ENCODE measurements at regions not wholly inside any gene's neighbourhood (a gene's known extent, or its start where the extent isn't known, plus 50 kb on each side); places are given as distances from the start of the nearest gene placed in this dataset.
A peak's percentile ranks its signal among the peaks of the same experiment; 100 is the strongest.

DNA sequence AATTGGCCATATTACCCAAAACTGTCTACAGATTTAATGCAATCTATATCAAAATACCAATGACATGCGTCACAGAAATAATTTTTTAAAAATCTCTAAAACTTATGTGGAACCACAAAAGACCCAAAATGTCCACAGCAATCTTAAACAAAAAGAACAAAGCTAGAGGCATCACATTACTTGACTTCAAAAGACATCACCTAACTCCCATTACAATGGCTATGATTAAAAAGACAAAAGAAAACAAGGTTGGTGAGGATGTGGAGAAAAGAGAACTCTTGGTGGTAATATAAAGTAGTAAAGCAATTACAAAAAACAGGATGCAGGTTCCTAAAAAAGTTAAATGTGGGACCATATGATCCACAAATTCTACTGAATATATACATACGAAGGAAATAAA is 187.6 kb upstream of the CNTN6 start:
- H3K4me1 ChIP-seq (ENCODE audit: insufficient read depth): peaks cover 9% of the 10 kb centered on the region; the same call in 1 of the 2 replicates
- no peaks in the 10 kb centered on the region for H3K36me3 ChIP-seq (ENCODE audit: insufficient read depth)
- peak; percentile 79 for DNase-seq (ENCODE audit: low spot score)
- H3K4me3 ChIP-seq: no peak overlapping the region
- H3K4me2 ChIP-seq: peak overlapping the region; percentile 2; the same call in 1 of the 2 replicates
- ATAC-seq: no peak
- no peaks in the 10 kb centered on the region for H4K20me1 ChIP-seq (replicated peaks; ENCODE audit: insufficient read depth)
- H3K79me2 ChIP-seq (replicated peaks; ENCODE audit: insufficient read depth): no peaks in the 10 kb centered on the region
- peaks cover 29% of the 10 kb centered on the region for H3K27me3 ChIP-seq (ENCODE audit: insufficient read depth)
- Mint-ChIP-seq H3K4me3 (no peak overlapping the region), H3K36me3 (ENCODE audit: low read depth) (peaks cover 36% of the 10 kb centered on the region), H3K27ac (no peak overlapping the region), H3K9me3 (peaks cover 98% of the 10 kb centered on the region), H3K4me1 (no peaks in the 10 kb centered on the region), H3K27me3 (ENCODE audit: insufficient read depth, low read depth, poor library complexity) (peaks cover 3% of the 10 kb centered on the region)
- no peaks in the 10 kb centered on the region for H3K9me2 ChIP-seq (ENCODE audit: insufficient read depth)
- H2AFZ ChIP-seq: no peak overlapping the region
- H3F3A ChIP-seq (replicated peaks; ENCODE audit: low read depth): no peaks in the 10 kb centered on the region
- TF ChIP-seq, protein P1, sequence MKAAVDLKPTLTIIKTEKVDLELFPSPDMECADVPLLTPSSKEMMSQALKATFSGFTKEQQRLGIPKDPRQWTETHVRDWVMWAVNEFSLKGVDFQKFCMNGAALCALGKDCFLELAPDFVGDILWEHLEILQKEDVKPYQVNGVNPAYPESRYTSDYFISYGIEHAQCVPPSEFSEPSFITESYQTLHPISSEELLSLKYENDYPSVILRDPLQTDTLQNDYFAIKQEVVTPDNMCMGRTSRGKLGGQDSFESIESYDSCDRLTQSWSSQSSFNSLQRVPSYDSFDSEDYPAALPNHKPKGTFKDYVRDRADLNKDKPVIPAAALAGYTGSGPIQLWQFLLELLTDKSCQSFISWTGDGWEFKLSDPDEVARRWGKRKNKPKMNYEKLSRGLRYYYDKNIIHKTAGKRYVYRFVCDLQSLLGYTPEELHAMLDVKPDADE (IDR thresholded peaks at IDR 0.05): peak; percentile 64; the same call in 1 of the 2 replicates
- TF ChIP-seq EZH2 (IDR thresholded peaks at IDR 0.05; ENCODE audit: low read depth, unreplicated experiment): no peak
- peak; percentile 96 for TF ChIP-seq NANOG (IDR thresholded peaks at IDR 0.05; ENCODE audit: borderline replicate concordance)
- no peak overlapping the region for H3K27ac ChIP-seq (ENCODE audit: low read depth)

DNA sequence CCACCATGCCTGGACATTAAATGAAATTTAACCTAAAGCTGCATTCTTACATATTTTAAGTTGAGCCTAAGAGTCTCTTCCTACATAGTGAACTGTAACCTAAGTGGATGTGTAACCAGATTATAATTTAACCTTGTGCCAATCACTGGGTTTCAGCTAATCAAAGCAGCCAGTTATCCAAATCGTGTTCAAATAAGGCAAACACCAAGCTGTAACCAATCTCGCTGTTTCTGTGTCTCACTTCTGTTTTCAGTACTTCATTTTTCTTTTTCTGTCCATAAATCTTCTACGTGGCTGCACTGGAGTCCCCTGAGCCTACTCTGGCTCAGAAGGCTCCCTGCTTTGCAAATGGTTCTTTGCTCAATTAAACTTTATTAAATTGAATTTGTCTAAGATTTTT is 186.1 kb upstream of the CNTN6 start:
- Histone ChIP-seq H3K27me3 (ENCODE audit: insufficient read depth) (peaks cover 29% of the 10 kb centered on the region), H3K4me3 (no peak overlapping the region), H3K27ac (ENCODE audit: low read depth) (no peak overlapping the region), H3K4me2 (no peak overlapping the region), H3K36me3 (ENCODE audit: insufficient read depth) (no peaks in the 10 kb centered on the region), H3K9me2 (ENCODE audit: insufficient read depth) (0 out of 2 replicates have a peak, but pooled peaks cover 3% of the 10 kb centered on the region), H2AFZ (no peak overlapping the region), H3F3A (replicated peaks; ENCODE audit: low read depth) (no peaks in the 10 kb centered on the region), H3K79me2 (replicated peaks; ENCODE audit: insufficient read depth) (no peaks in the 10 kb centered on the region), H4K20me1 (replicated peaks; ENCODE audit: insufficient read depth) (no peaks in the 10 kb centered on the region), H3K4me1 (ENCODE audit: insufficient read depth) (peaks cover 9% of the 10 kb centered on the region; the same call in 1 of the 2 replicates)
- peaks cover 4% of the 10 kb centered on the region for H3K27me3 Mint-ChIP-seq (ENCODE audit: insufficient read depth, low read depth, poor library complexity)
- no peaks in the 10 kb centered on the region for H3K4me1 Mint-ChIP-seq
- DNase-seq (ENCODE audit: low spot score) (no peak), ATAC-seq (no peak)
- no peak overlapping the region for H3K4me3 Mint-ChIP-seq
- H3K27ac Mint-ChIP-seq: no peak overlapping the region
- H3K36me3 Mint-ChIP-seq (ENCODE audit: low read depth): peaks cover 49% of the 10 kb centered on the region
- H3K9me3 Mint-ChIP-seq: peaks cover 98% of the 10 kb centered on the region
- TF ChIP-seq, protein P2, sequence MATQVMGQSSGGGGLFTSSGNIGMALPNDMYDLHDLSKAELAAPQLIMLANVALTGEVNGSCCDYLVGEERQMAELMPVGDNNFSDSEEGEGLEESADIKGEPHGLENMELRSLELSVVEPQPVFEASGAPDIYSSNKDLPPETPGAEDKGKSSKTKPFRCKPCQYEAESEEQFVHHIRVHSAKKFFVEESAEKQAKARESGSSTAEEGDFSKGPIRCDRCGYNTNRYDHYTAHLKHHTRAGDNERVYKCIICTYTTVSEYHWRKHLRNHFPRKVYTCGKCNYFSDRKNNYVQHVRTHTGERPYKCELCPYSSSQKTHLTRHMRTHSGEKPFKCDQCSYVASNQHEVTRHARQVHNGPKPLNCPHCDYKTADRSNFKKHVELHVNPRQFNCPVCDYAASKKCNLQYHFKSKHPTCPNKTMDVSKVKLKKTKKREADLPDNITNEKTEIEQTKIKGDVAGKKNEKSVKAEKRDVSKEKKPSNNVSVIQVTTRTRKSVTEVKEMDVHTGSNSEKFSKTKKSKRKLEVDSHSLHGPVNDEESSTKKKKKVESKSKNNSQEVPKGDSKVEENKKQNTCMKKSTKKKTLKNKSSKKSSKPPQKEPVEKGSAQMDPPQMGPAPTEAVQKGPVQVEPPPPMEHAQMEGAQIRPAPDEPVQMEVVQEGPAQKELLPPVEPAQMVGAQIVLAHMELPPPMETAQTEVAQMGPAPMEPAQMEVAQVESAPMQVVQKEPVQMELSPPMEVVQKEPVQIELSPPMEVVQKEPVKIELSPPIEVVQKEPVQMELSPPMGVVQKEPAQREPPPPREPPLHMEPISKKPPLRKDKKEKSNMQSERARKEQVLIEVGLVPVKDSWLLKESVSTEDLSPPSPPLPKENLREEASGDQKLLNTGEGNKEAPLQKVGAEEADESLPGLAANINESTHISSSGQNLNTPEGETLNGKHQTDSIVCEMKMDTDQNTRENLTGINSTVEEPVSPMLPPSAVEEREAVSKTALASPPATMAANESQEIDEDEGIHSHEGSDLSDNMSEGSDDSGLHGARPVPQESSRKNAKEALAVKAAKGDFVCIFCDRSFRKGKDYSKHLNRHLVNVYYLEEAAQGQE (IDR thresholded peaks at IDR 0.05; ENCODE audit: unreplicated experiment): no peak
- no peak for TF ChIP-seq JUNB (IDR thresholded peaks at IDR 0.05; ENCODE audit: unreplicated experiment)
- TF ChIP-seq EZH2phosphoT487 (IDR thresholded peaks at IDR 0.05; ENCODE audit: unreplicated experiment): no peak
- TF ChIP-seq ZNF331 (CRISPR knock-in tag; IDR thresholded peaks at IDR 0.05; ENCODE audit: low read depth): no peak
- no peak for TF ChIP-seq NANOG (IDR thresholded peaks at IDR 0.05; ENCODE audit: borderline replicate concordance)
- no peak for TF ChIP-seq CREB1 (CRISPR knock-in tag; IDR thresholded peaks at IDR 0.05; ENCODE audit: low read depth)
- TF ChIP-seq, protein P1 (IDR thresholded peaks at IDR 0.05): no peak
- no peak for TF ChIP-seq EZH2 (IDR thresholded peaks at IDR 0.05; ENCODE audit: low read depth, unreplicated experiment)
- TF ChIP-seq ZNF114 (CRISPR knock-in tag; IDR thresholded peaks at IDR 0.05): no peak
- TF ChIP-seq, protein P3, sequence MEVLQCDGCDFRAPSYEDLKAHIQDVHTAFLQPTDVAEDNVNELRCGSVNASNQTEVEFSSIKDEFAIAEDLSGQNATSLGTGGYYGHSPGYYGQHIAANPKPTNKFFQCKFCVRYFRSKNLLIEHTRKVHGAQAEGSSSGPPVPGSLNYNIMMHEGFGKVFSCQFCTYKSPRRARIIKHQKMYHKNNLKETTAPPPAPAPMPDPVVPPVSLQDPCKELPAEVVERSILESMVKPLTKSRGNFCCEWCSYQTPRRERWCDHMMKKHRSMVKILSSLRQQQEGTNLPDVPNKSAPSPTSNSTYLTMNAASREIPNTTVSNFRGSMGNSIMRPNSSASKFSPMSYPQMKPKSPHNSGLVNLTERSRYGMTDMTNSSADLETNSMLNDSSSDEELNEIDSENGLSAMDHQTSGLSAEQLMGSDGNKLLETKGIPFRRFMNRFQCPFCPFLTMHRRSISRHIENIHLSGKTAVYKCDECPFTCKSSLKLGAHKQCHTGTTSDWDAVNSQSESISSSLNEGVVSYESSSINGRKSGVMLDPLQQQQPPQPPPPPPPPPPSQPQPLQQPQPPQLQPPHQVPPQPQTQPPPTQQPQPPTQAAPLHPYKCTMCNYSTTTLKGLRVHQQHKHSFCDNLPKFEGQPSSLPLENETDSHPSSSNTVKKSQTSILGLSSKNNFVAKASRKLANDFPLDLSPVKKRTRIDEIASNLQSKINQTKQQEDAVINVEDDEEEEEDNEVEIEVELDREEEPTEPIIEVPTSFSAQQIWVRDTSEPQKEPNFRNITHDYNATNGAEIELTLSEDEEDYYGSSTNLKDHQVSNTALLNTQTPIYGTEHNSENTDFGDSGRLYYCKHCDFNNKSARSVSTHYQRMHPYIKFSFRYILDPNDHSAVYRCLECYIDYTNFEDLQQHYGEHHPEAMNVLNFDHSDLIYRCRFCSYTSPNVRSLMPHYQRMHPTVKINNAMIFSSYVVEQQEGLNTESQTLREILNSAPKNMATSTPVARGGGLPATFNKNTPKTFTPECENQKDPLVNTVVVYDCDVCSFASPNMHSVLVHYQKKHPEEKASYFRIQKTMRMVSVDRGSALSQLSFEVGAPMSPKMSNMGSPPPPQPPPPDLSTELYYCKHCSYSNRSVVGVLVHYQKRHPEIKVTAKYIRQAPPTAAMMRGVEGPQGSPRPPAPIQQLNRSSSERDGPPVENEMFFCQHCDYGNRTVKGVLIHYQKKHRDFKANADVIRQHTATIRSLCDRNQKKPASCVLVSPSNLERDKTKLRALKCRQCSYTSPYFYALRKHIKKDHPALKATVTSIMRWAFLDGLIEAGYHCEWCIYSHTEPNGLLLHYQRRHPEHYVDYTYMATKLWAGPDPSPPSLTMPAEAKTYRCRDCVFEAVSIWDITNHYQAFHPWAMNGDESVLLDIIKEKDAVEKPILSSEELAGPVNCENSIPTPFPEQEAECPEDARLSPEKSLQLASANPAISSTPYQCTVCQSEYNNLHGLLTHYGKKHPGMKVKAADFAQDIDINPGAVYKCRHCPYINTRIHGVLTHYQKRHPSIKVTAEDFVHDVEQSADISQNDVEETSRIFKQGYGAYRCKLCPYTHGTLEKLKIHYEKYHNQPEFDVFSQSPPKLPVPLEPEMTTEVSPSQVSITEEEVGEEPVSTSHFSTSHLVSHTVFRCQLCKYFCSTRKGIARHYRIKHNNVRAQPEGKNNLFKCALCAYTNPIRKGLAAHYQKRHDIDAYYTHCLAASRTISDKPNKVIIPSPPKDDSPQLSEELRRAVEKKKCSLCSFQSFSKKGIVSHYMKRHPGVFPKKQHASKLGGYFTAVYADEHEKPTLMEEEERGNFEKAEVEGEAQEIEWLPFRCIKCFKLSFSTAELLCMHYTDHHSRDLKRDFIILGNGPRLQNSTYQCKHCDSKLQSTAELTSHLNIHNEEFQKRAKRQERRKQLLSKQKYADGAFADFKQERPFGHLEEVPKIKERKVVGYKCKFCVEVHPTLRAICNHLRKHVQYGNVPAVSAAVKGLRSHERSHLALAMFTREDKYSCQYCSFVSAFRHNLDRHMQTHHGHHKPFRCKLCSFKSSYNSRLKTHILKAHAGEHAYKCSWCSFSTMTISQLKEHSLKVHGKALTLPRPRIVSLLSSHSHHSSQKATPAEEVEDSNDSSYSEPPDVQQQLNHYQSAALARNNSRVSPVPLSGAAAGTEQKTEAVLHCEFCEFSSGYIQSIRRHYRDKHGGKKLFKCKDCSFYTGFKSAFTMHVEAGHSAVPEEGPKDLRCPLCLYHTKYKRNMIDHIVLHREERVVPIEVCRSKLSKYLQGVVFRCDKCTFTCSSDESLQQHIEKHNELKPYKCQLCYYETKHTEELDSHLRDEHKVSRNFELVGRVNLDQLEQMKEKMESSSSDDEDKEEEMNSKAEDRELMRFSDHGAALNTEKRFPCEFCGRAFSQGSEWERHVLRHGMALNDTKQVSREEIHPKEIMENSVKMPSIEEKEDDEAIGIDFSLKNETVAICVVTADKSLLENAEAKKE (CRISPR knock-in tag; IDR thresholded peaks at IDR 0.05): no peak

All from GM23338 (cell line).